Activated naive CD8-positive, alpha-beta T cell treated with anti-CD3 and anti-CD28 coated beads, Interleukin-2, amount 50 U/mL, for 16 hours (primary cell): ENCODE measurements at regions not wholly inside any gene's neighbourhood (a gene's known extent, or its start where the extent isn't known, plus 50 kb on each side); places are given as distances from the start of the nearest gene placed in this dataset.
"Not testable (repeated sequence)": the region's sequence is repeated elsewhere in the genome, so short reads cannot be mapped to it uniquely, and the experiment has no call there.

Source experiments
- DNase-seq: peaks from one replicate; pipeline ENCODE4 v3.0.0-alpha.2; 2020; ENCODE audit warnings: low read depth, low spot score

GRCh38 chr3:106965307-106965706, 411.9 kb upstream of the CCDC54 start:
- no peak for DNase-seq

DNA sequence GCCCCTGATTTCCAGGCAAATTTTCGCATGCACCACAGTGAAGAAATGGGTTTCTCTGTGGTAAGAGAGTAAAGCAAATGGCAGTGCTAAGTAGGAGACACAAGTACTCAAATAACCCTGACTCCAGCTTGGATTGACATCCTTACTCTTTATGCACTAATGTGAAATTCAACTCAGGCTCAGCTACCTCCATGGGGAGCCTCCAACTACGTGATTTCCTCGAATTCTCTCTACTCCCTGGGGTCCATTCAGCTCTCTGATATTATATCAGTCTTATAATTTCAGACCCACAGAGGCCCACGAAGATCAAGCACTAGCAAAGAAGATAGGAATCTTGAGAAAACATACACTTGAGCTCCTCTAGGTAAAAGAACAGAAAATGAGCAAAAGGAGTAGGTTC, 407.6 kb upstream of the CCDC54 start:
- DNase-seq: no peak

DNA sequence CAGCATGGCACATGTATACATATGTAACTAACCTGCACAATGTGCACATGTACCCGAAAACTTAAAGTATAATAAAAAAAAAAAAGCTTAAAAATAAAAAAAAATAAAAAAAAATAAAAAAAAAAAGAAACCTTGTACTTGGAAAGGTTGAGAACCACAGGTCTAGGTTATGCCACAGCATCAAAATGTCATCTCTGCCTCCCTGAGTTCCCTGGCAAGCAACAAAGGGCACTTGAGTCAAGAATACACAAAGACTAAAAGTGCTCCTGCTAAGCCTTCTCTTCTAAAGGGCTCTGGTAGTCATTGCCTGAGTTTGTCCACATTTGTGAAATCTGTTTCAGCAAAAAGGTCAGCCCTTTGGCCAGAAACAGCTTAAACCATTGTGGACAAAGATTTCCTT, 395.8 kb upstream of the CCDC54 start:
- DNase-seq: no peak

GRCh38 chr3:106985721-106986120, 391.5 kb upstream of the CCDC54 start:
- no peak for DNase-seq

DNA sequence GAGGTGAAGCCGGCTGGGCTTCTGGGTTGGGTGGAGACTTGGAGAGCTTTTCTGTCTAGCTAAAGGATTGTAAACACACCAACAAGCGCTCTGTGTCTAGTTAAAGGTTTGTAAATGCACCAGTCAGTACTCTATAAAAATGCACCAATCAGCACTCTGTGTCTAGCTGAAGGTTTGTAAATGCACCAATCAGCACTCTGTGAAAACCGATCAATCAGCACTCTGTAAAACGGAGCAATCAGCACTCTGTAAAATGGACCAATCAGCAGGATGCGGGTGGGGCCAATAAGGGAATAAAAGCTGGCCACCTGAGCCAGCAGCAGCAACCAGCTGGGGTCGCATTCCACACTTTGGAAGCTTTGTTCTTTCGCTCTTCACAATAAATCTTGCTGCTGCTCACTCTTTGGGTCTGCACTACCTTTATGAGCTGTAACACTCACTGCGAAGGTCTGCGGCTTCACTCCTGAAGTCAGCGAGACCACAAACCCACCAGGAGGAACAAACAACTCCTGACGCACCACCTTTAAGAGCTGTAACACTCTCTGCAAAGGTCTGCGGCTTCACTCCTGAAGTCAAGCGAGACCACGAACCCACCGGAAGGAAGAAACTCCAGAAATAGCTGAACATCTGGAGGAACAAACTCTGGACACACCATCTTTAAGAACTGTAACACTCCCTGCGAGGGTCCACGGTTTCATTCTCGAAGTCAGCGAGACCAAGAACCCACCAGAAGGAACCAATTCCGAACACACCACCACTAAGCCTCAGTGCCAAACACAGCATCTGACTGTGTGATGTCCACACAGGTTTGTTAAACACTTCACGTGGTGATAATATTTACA, 378.2 kb upstream of the CCDC54 start:
- not testable (repeated sequence) for DNase-seq

GRCh38 chr3:107001635-107002034, 375.6 kb upstream of the CCDC54 start:
- no peak for DNase-seq

GRCh38 chr3:107005352-107005751, 371.9 kb upstream of the CCDC54 start:
- not testable (repeated sequence) for DNase-seq

DNA sequence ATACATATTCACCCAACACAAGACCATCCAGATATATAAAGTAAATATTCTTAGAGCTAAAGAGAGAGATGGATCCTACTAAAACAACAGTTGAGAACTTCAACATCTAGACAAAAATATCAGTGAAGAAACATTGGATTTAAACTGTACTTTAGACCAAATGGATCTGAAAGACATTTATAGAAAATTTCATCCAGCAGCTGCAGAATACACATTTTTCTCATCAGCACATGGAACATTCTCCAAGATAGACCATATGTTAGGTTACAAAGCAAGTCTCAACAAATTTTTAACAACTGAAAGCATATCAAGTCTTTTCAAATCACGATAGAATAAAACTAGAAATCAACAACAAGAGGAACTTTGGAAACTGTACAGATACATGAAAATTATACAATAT, 369.0 kb upstream of the CCDC54 start:
- DNase-seq: no peak

- no peak for DNase-seq
These were observed 363.6 kb upstream of the CCDC54 start for GRCh38 chr3:107013641-107014040.

DNA sequence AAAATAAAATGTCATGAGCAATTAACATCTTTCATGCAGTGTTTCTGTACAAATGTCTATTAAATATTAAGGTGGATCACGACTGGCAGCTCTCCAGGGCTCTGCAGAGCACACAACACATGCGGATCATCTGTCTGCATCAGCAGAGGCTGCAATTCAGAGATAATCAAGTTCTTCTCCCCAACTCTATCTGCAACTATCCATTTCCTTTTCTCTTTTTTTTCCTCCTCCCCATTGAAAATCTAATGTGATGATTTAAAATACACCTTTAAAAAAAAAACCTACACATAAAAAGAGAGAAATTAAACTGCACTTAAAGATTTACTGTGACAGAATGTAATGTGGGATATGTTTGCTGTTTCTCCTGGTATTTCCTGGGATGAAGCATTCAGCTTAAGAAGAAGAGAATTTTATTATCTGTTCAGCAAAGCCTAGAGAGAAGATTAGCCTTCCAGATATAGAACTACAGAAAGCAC, 352.6 kb upstream of the CCDC54 start:
- DNase-seq: no peak

DNA sequence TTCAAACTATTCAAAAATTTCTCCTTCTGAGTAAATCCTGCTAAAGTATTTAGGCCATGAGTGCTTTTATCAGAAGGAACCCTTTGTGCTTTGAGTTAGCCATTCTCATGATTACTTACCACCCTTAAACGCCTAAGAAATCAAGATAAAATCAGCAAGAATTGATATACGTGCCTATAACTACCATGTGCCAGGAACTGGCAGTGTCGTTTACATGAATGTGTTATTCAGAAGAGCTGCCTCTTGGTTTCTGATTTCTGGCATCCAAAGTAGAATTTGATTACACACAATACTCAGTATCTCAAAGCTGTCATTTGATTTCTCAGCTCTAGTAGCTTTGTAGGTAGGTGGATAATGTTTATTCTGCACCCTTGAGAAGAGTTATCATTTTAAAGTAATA, 351.3 kb upstream of the CCDC54 start:
- DNase-seq: no peak

DNA sequence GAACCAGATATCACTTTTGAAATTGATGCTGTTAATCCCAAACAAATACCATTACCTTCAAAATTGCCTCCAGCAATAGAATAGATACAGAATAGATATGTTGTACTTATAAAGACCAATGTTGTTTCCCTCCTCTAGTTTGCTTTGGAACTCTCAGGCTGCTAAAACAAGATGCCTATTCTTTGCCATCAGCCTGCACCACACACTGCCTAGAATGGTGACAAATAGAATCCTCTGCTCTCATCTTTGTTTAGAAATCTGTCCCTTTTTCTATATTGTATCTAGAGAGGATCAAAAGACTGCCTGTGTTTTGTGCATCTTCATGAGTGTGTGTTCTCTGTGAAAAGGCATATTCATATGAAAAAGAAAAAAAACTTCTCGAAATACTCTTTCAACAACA, 349.2 kb upstream of the CCDC54 start:
- no peak for DNase-seq

GRCh38 chr3:107028626-107029025, 348.6 kb upstream of the CCDC54 start:
- DNase-seq: no peak

DNA sequence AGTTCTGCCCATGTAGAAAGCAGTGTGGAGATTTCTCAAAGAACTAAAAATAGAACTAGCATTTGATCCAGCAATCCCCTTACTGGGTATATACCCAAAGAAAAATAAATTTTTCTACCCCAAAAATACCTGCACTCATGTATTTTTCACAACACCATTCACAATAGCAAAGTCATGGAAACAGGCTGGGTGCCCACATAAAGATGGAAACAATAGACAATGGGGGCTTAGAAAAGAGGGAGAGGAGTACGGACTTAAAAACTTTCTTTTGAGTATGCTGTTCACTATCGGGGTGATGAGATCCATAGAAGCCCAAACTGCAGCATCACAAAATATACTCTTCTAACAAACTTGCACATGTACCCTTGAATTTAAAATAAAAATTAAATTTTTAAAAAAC, 345.1 kb upstream of the CCDC54 start:
- DNase-seq: no peak

GRCh38 chr3:107034142-107034541, 343.1 kb upstream of the CCDC54 start:
- no peak for DNase-seq

DNA sequence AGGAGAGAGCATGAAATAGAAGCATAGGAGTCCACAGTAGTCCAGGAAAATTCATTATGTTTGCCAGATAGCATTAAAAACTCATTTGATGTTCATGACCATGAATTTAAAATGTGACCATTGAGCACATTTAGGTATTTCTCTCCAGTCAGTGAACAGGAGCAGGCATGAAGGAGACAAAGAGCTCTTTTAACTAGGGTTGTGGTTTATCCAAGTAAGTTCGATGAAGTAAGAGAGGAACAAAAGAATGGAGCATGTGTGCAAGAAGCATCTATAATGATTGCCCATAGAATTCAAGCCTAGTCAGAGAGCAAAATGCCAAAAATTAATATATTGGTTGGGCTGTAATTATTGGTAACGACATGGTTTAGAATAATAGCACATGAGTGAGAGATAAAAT, 342.1 kb upstream of the CCDC54 start:
- DNase-seq: no peak

DNA sequence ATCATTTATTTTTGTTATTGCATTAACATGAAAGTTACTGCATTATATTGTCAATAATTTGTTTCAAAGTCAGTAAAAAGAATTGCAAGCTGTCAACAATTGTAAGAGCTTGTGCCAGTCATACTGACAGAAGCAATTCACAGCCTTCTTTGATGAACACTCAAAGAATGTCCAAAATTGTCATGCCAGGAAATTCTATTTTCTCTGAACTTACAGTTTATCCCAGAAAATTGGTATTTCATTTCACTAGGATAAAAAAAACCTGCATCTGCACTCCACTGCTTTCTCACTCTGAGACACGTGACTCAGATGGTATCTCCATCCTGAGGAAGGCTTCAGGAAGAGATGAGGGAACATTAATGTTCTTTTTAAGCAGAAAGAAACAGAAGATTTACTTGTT, 332.6 kb upstream of the CCDC54 start:
- no peak for DNase-seq

- DNase-seq: no peak
These were observed 331.4 kb upstream of the CCDC54 start for GRCh38 chr3:107045791-107046190.

DNA sequence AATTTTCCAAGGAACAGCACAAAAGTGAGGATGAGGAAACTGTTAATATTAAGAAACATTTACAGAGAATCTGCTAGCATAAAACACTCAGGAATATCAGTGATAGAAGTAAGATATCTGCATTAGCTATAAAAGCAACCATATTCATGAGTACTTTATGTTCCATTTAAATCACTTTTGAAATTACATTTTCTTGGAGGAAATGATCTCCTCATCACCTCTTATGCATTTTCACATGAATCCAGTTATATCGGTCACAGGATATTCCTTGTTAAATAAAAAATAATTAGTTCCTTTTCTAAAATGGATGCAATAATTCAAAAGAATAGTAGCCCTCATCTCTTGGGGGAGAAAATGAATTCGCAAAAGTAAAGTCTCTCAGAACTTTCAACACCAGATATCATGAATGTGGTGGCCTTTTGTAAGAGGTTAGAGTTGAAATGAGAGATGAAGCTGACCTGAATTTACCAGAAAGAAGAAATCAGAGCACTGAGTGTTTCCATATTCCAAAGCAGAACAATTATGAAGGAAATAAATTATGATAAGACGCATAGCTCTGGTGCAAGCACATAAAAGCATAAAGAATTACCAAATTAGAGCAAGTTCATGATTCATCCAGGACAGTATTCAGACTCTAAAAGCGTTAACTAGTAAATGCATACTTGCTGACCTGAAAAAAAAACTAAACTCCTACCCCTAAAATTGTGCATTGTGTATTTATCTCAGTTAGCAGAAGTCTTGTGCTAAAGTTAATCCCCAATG, 321.9 kb upstream of the CCDC54 start:
- no peak for DNase-seq

DNA sequence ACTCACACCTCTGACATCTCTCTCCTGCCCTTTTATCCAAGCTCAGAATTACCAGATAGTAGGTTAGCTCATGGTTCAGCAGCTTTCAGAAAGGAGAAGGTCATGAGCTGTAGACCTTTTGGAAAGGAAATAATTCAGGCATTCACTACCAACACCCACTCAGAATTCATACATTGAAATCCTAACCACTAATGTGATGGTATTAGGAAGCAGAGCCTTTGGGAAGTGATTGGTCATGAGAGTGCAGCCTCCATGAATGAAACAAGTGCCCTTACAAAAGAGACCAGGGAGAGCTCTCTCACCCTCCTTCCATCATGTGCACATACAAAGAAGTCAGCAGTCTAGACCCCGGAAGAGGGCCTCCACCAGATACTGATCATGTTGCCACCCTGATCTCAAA, 315.8 kb upstream of the CCDC54 start:
- DNase-seq: no peak

- no peak for DNase-seq
These were observed 314.9 kb upstream of the CCDC54 start for GRCh38 chr3:107062310-107062709.

DNA sequence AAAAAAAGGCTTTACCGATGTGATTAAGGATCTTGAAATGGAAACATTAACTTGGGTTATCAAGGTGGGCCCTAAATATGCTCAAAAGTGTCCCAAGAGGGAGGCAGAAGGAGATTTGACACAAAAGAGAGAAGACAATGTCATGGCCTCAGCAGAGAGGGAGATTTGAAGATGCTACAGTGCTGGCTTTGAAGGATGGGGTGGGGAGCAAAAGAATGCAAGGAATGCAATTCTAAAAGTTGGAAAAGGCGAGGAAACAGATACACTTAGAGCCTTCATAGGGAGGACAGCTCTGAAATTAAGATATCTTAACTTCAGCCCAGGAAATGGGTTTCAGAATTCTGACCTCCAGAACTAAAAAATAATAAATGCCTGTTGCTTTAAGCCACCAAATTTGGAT, 314.5 kb upstream of the CCDC54 start:
- DNase-seq: no peak

- no peak for DNase-seq
These were observed 313.9 kb upstream of the CCDC54 start for GRCh38 chr3:107063351-107063750.
